ENCODE measurements at regions not wholly inside any gene's neighbourhood (a gene's known extent, or its start where the extent isn't known, plus 50 kb on each side); places are given as distances from the start of the nearest gene placed in this dataset.

GRCh38 chrX:45954026-45954425 lies 591.2 kb downstream of the ZNF674 start:
- Histone ChIP-seq H3K27ac (ENCODE audit: insufficient read depth, low read length, poor library complexity, severe bottlenecking) (no peak overlapping the region), H3K4me1 (ENCODE audit: control insufficient read depth, insufficient read depth, low read length, poor library complexity, severe bottlenecking) (no peaks in the 10 kb centered on the region), H3K36me3 (ENCODE audit: control insufficient read depth, insufficient read depth, low read length) (no peaks in the 10 kb centered on the region), H3K4me3 (ENCODE audit: insufficient read depth, low read depth, low read length, poor library complexity, severe bottlenecking) (no peak overlapping the region), H3K27me3 (replicated peaks; ENCODE audit: control insufficient read depth, insufficient read depth, low read length, poor library complexity, severe bottlenecking) (no peaks in the 10 kb centered on the region), H3K9me3 (ENCODE audit: control insufficient read depth, low read length) (no peaks in the 10 kb centered on the region)
- DNase-seq, result no peak

GRCh38 chrX:45952030-45952429 lies 593.2 kb downstream of the ZNF674 start:
- H3K9me3 ChIP-seq (ENCODE audit: control insufficient read depth, low read length), result no peaks in the 10 kb centered on the region
- no peak overlapping the region for H3K27ac ChIP-seq (ENCODE audit: insufficient read depth, low read length, poor library complexity, severe bottlenecking)
- H3K36me3 ChIP-seq (ENCODE audit: control insufficient read depth, insufficient read depth, low read length), result no peaks in the 10 kb centered on the region
- H3K27me3 ChIP-seq (replicated peaks; ENCODE audit: control insufficient read depth, insufficient read depth, low read length, poor library complexity, severe bottlenecking), result no peaks in the 10 kb centered on the region
- no peaks in the 10 kb centered on the region for H3K4me1 ChIP-seq (ENCODE audit: control insufficient read depth, insufficient read depth, low read length, poor library complexity, severe bottlenecking)
- DNase-seq, result no peak
- H3K4me3 ChIP-seq (ENCODE audit: insufficient read depth, low read depth, low read length, poor library complexity, severe bottlenecking), result no peak overlapping the region

GRCh38 chrX:45935408-45935807 lies 609.8 kb downstream of the ZNF674 start:
- no peaks in the 10 kb centered on the region for H3K36me3 ChIP-seq (ENCODE audit: control insufficient read depth, insufficient read depth, low read length)
- no peak overlapping the region for H3K4me3 ChIP-seq (ENCODE audit: insufficient read depth, low read depth, low read length, poor library complexity, severe bottlenecking)
- no peak for DNase-seq
- H3K27ac ChIP-seq (ENCODE audit: insufficient read depth, low read length, poor library complexity, severe bottlenecking), result no peak overlapping the region
- no peaks in the 10 kb centered on the region for H3K9me3 ChIP-seq (ENCODE audit: control insufficient read depth, low read length)
- no peaks in the 10 kb centered on the region for H3K4me1 ChIP-seq (ENCODE audit: control insufficient read depth, insufficient read depth, low read length, poor library complexity, severe bottlenecking)
- no peaks in the 10 kb centered on the region for H3K27me3 ChIP-seq (replicated peaks; ENCODE audit: control insufficient read depth, insufficient read depth, low read length, poor library complexity, severe bottlenecking)

- Histone ChIP-seq H3K4me1 (ENCODE audit: control insufficient read depth, insufficient read depth, low read length, poor library complexity, severe bottlenecking) (no peaks in the 10 kb centered on the region), H3K27ac (ENCODE audit: insufficient read depth, low read length, poor library complexity, severe bottlenecking) (no peak overlapping the region), H3K36me3 (ENCODE audit: control insufficient read depth, insufficient read depth, low read length) (no peaks in the 10 kb centered on the region), H3K9me3 (ENCODE audit: control insufficient read depth, low read length) (no peaks in the 10 kb centered on the region), H3K27me3 (replicated peaks; ENCODE audit: control insufficient read depth, insufficient read depth, low read length, poor library complexity, severe bottlenecking) (no peaks in the 10 kb centered on the region), H3K4me3 (ENCODE audit: insufficient read depth, low read depth, low read length, poor library complexity, severe bottlenecking) (no peak overlapping the region)
- no peak for DNase-seq
These were observed 632.9 kb downstream of the ZNF674 start for GRCh38 chrX:45912316-45912715.

- no peak for DNase-seq
- no peak overlapping the region for H3K27ac ChIP-seq (ENCODE audit: insufficient read depth, low read length, poor library complexity, severe bottlenecking)
- no peaks in the 10 kb centered on the region for H3K4me1 ChIP-seq (ENCODE audit: control insufficient read depth, insufficient read depth, low read length, poor library complexity, severe bottlenecking)
- no peaks in the 10 kb centered on the region for H3K36me3 ChIP-seq (ENCODE audit: control insufficient read depth, insufficient read depth, low read length)
- no peak overlapping the region for H3K4me3 ChIP-seq (ENCODE audit: insufficient read depth, low read depth, low read length, poor library complexity, severe bottlenecking)
- H3K9me3 ChIP-seq (ENCODE audit: control insufficient read depth, low read length), result no peaks in the 10 kb centered on the region
- H3K27me3 ChIP-seq (replicated peaks; ENCODE audit: control insufficient read depth, insufficient read depth, low read length, poor library complexity, severe bottlenecking), result no peaks in the 10 kb centered on the region
These were observed 637.4 kb downstream of the ZNF674 start for GRCh38 chrX:45907786-45908185.

GRCh38 chrX:45903781-45904201 lies 641.4 kb downstream of the ZNF674 start:
- Histone ChIP-seq H3K9me3 (ENCODE audit: control insufficient read depth, low read length) (no peaks in the 10 kb centered on the region), H3K27me3 (replicated peaks; ENCODE audit: control insufficient read depth, insufficient read depth, low read length, poor library complexity, severe bottlenecking) (no peaks in the 10 kb centered on the region), H3K4me1 (ENCODE audit: control insufficient read depth, insufficient read depth, low read length, poor library complexity, severe bottlenecking) (no peaks in the 10 kb centered on the region), H3K36me3 (ENCODE audit: control insufficient read depth, insufficient read depth, low read length) (no peaks in the 10 kb centered on the region), H3K27ac (ENCODE audit: insufficient read depth, low read length, poor library complexity, severe bottlenecking) (no peak overlapping the region), H3K4me3 (ENCODE audit: insufficient read depth, low read depth, low read length, poor library complexity, severe bottlenecking) (no peak overlapping the region)
- DNase-seq, result no peak

GRCh38 chrX:45900766-45901615 lies 644.2 kb downstream of the ZNF674 start:
- Histone ChIP-seq H3K4me1 (ENCODE audit: control insufficient read depth, insufficient read depth, low read length, poor library complexity, severe bottlenecking) (no peaks in the 10 kb centered on the region), H3K36me3 (ENCODE audit: control insufficient read depth, insufficient read depth, low read length) (no peaks in the 10 kb centered on the region), H3K4me3 (ENCODE audit: insufficient read depth, low read depth, low read length, poor library complexity, severe bottlenecking) (no peak overlapping the region), H3K9me3 (ENCODE audit: control insufficient read depth, low read length) (no peaks in the 10 kb centered on the region), H3K27me3 (replicated peaks; ENCODE audit: control insufficient read depth, insufficient read depth, low read length, poor library complexity, severe bottlenecking) (no peaks in the 10 kb centered on the region), H3K27ac (ENCODE audit: insufficient read depth, low read length, poor library complexity, severe bottlenecking) (no peak overlapping the region)
- DNase-seq, result no peak

GRCh38 chrX:45894864-45895645 lies 650.2 kb downstream of the ZNF674 start:
- no peak for DNase-seq
- H3K4me1 ChIP-seq (ENCODE audit: control insufficient read depth, insufficient read depth, low read length, poor library complexity, severe bottlenecking), result no peaks in the 10 kb centered on the region
- H3K36me3 ChIP-seq (ENCODE audit: control insufficient read depth, insufficient read depth, low read length), result no peaks in the 10 kb centered on the region
- no peak overlapping the region for H3K4me3 ChIP-seq (ENCODE audit: insufficient read depth, low read depth, low read length, poor library complexity, severe bottlenecking)
- no peaks in the 10 kb centered on the region for H3K9me3 ChIP-seq (ENCODE audit: control insufficient read depth, low read length)
- no peaks in the 10 kb centered on the region for H3K27me3 ChIP-seq (replicated peaks; ENCODE audit: control insufficient read depth, insufficient read depth, low read length, poor library complexity, severe bottlenecking)
- H3K27ac ChIP-seq (ENCODE audit: insufficient read depth, low read length, poor library complexity, severe bottlenecking), result no peak overlapping the region

GRCh38 chrX:45889471-45889870 lies 655.8 kb downstream of the ZNF674 start:
- no peak overlapping the region for H3K4me3 ChIP-seq (ENCODE audit: insufficient read depth, low read depth, low read length, poor library complexity, severe bottlenecking)
- H3K4me1 ChIP-seq (ENCODE audit: control insufficient read depth, insufficient read depth, low read length, poor library complexity, severe bottlenecking), result no peaks in the 10 kb centered on the region
- H3K36me3 ChIP-seq (ENCODE audit: control insufficient read depth, insufficient read depth, low read length), result no peaks in the 10 kb centered on the region
- H3K27me3 ChIP-seq (replicated peaks; ENCODE audit: control insufficient read depth, insufficient read depth, low read length, poor library complexity, severe bottlenecking), result no peaks in the 10 kb centered on the region
- no peaks in the 10 kb centered on the region for H3K9me3 ChIP-seq (ENCODE audit: control insufficient read depth, low read length)
- no peak for DNase-seq
- H3K27ac ChIP-seq (ENCODE audit: insufficient read depth, low read length, poor library complexity, severe bottlenecking), result no peak overlapping the region

- no peaks in the 10 kb centered on the region for H3K36me3 ChIP-seq (ENCODE audit: control insufficient read depth, insufficient read depth, low read length)
- no peak overlapping the region for H3K4me3 ChIP-seq (ENCODE audit: insufficient read depth, low read depth, low read length, poor library complexity, severe bottlenecking)
- DNase-seq, result no peak
- no peaks in the 10 kb centered on the region for H3K9me3 ChIP-seq (ENCODE audit: control insufficient read depth, low read length)
- H3K27ac ChIP-seq (ENCODE audit: insufficient read depth, low read length, poor library complexity, severe bottlenecking), result no peak overlapping the region
- no peaks in the 10 kb centered on the region for H3K4me1 ChIP-seq (ENCODE audit: control insufficient read depth, insufficient read depth, low read length, poor library complexity, severe bottlenecking)
- H3K27me3 ChIP-seq (replicated peaks; ENCODE audit: control insufficient read depth, insufficient read depth, low read length, poor library complexity, severe bottlenecking), result no peaks in the 10 kb centered on the region
These were observed 656.7 kb downstream of the ZNF674 start for GRCh38 chrX:45888518-45888917.

Data from effector memory CD4-positive, alpha-beta T cell (primary cell).